PFSK-1 (cell line): ENCODE measurements at regions not wholly inside any gene's neighbourhood (a gene's known extent, or its start where the extent isn't known, plus 50 kb on each side); places are given as distances from the start of the nearest gene placed in this dataset.

Source experiments
- POLR2AphosphoS5 ChIP-seq: IDR thresholded peaks from 2 replicates; pipeline ENCODE4 v1.6.1; 2012; ENCODE audit warnings: low read depth, mild to moderate bottlenecking, control low read depth, low read length, moderate library complexity
- REST ChIP-seq, 2 experiments: IDR thresholded peaks; 2 replicates each; pipeline versions ENCODE4 v1.6.1 to v1.8.0; 2011 to 2012; ENCODE audit warnings: low read depth in 2 of 2, low read length in 2 of 2, control low read depth in 1 of 2, inconsistent platforms in 1 of 2, mild to moderate bottlenecking in 1 of 2, moderate library complexity in 1 of 2; ENCODE audit not compliant: insufficient read depth in 1 of 2
- TAF1 ChIP-seq: IDR thresholded peaks from 2 replicates; pipeline ENCODE4 v1.6.1; 2012; ENCODE audit warnings: low read length, control low read depth, borderline replicate concordance; ENCODE audit not compliant: insufficient read depth

- TF ChIP-seq POLR2AphosphoS5 (no peak), REST (IDR thresholded peaks at IDR 0.05; ENCODE audit: insufficient read depth in 1 of 2, low read depth in 2 of 2, low read length in 2 of 2) (no peak), TAF1 (no peak)
Observed at GRCh38 chr2:188023035-188023434, 268.6 kb upstream of the GULP1 start.
